Midbrain (tissue), 1 donor: ENCODE measurements at regions not wholly inside any gene's neighbourhood (a gene's known extent, or its start where the extent isn't known, plus 50 kb on each side); places are given as distances from the start of the nearest gene placed in this dataset.

Source experiments
- DNase-seq: peaks from one replicate; lab custom pipeline; 2025; lab: John Stamatoyannopoulos, UW

GRCh38 chr7:12518920-12519681 lies 51.4 kb upstream of the SCIN start:
- no peak for DNase-seq

GRCh38 chr7:12519682-12520009 lies 50.9 kb upstream of the SCIN start:
- no peak for DNase-seq
